Smooth muscle cell (in vitro differentiated cells): ENCODE measurements at regions not wholly inside any gene's neighbourhood (a gene's known extent, or its start where the extent isn't known, plus 50 kb on each side); places are given as distances from the start of the nearest gene placed in this dataset.

Source experiments
- DNase-seq: peaks from one replicate; lab custom pipeline; 2025; ENCODE audit not compliant: unreplicated experiment; lab: John Stamatoyannopoulos, UW
- H2AFZ ChIP-seq: fragments of 200-600 bp; sonication (generic); 2 replicates; pipeline ENCODE4 v1.6.0; 2016; ENCODE audit warnings: antibody characterized with exemption, low read depth, mild to moderate bottlenecking
- H3F3A ChIP-seq: fragments of 200-600 bp; sonication (generic); 2 replicates; pipeline ENCODE4 v1.6.0; 2017; ENCODE audit warnings: antibody characterized with exemption, low read depth
- H3K27ac ChIP-seq: fragments of 200-600 bp; sonication (generic); 2 replicates; pipeline ENCODE4 v1.5.1; 2016; ENCODE audit warnings: low read depth, mild to moderate bottlenecking
- H3K27me3 ChIP-seq: fragments of 200-600 bp; sonication (generic); 2 replicates; pipeline ENCODE4 v1.6.1; 2016; ENCODE audit warnings: low read depth, mild to moderate bottlenecking
- H3K36me3 ChIP-seq: fragments of 200-600 bp; sonication (generic); 2 replicates; pipeline ENCODE4 v1.5.1; 2016; ENCODE audit warnings: low read depth
- H3K4me1 ChIP-seq: fragments of 200-600 bp; sonication (generic); 2 replicates; pipeline ENCODE4 v1.5.1; 2016; ENCODE audit warnings: low read depth
- H3K4me2 ChIP-seq: fragments of 200-600 bp; sonication (generic); 2 replicates; pipeline ENCODE4 v1.6.0; 2016; ENCODE audit warnings: mild to moderate bottlenecking
- H3K4me3 ChIP-seq: fragments of 200-600 bp; sonication (generic); 2 replicates; pipeline ENCODE4 v1.5.1; 2016; ENCODE audit warnings: mild to moderate bottlenecking
- H3K79me2 ChIP-seq: fragments of 200-600 bp; sonication (generic); 2 replicates; pipeline ENCODE4 v1.6.0; 2016; ENCODE audit warnings: low read depth, mild to moderate bottlenecking
- H3K9ac ChIP-seq: fragments of 200-600 bp; sonication (generic); 2 replicates; pipeline ENCODE4 v1.6.0; 2016; ENCODE audit warnings: low read depth
- H3K9me3 ChIP-seq: fragments of 200-600 bp; sonication (generic); replicated peaks from 2 replicates; pipeline ENCODE4 v1.5.1; 2016; ENCODE audit warnings: low read depth
- H4K20me1 ChIP-seq: fragments of 200-600 bp; sonication (generic); 2 replicates; pipeline ENCODE4 v1.6.0; 2016; ENCODE audit warnings: low read depth
- WGBS: methylation state at CpG from one replicate; pipeline ENCODE4 v1.1.7; 2016; ENCODE audit warnings: low lambda C conversion rate; 5-methylcytosine and 5-hydroxymethylcytosine counted together
- TF ChIP-seq, protein P1 (sequence below): fragments of 200-600 bp; sonication (generic); IDR thresholded peaks from 2 replicates; pipeline ENCODE4 v1.5.1; 2017; ENCODE audit warnings: borderline replicate concordance, mild to moderate bottlenecking, antibody characterized with exemption; ENCODE audit not compliant: insufficient read depth, poor library complexity, severe bottlenecking

- Histone ChIP-seq H3K4me2 (no peak overlapping the region), H3K4me1 (no peaks in the 10 kb centered on the region), H3K79me2 (no peaks in the 10 kb centered on the region), H3K4me3 (no peak overlapping the region), H3F3A (no peaks in the 10 kb centered on the region), H3K9me3 (no peaks in the 10 kb centered on the region), H2AFZ (no peak overlapping the region), H3K27me3 (no peaks in the 10 kb centered on the region), H3K36me3 (no peaks in the 10 kb centered on the region), H4K20me1 (no peaks in the 10 kb centered on the region), H3K9ac (no peak overlapping the region), H3K27ac (no peak overlapping the region)
- TF ChIP-seq, protein P1, sequence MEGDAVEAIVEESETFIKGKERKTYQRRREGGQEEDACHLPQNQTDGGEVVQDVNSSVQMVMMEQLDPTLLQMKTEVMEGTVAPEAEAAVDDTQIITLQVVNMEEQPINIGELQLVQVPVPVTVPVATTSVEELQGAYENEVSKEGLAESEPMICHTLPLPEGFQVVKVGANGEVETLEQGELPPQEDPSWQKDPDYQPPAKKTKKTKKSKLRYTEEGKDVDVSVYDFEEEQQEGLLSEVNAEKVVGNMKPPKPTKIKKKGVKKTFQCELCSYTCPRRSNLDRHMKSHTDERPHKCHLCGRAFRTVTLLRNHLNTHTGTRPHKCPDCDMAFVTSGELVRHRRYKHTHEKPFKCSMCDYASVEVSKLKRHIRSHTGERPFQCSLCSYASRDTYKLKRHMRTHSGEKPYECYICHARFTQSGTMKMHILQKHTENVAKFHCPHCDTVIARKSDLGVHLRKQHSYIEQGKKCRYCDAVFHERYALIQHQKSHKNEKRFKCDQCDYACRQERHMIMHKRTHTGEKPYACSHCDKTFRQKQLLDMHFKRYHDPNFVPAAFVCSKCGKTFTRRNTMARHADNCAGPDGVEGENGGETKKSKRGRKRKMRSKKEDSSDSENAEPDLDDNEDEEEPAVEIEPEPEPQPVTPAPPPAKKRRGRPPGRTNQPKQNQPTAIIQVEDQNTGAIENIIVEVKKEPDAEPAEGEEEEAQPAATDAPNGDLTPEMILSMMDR: no peak
- WGBS: 95% methylated on average over 1 of the region's 1 CpG
- DNase-seq: no peak
Observed at GRCh38 chr9:13383855-13384254, 104.4 kb upstream of the MPDZ start.

DNA sequence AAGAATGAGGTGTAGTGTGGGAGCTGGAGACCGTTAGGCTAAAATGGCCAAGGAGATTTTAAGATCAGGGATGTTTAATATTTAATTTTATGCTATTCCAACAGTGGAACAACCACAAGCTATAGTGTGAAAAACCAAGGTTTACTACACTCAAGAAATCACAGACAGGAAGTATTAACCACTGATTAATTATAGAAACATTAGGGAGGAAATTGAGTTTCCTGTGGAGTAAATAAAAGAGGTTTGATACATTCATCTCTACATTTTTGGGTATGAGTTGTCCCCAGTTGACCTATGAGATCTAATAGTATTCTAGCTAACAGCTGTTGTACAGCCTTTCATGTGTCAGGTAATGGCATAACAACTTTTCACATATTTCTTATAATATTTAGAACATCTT lies 103.7 kb upstream of the MPDZ start:
- TF ChIP-seq, protein P1: no peak
- no peak overlapping the region for H2AFZ ChIP-seq
- no peaks in the 10 kb centered on the region for H4K20me1 ChIP-seq
- H3K9me3 ChIP-seq: no peaks in the 10 kb centered on the region
- no peaks in the 10 kb centered on the region for H3K4me1 ChIP-seq
- H3K36me3 ChIP-seq: no peaks in the 10 kb centered on the region
- H3K27ac ChIP-seq: no peak overlapping the region
- H3F3A ChIP-seq: no peaks in the 10 kb centered on the region
- no peak overlapping the region for H3K4me2 ChIP-seq
- WGBS: 90% methylated on average over 1 of the region's 1 CpG
- DNase-seq: no peak
- H3K79me2 ChIP-seq: no peaks in the 10 kb centered on the region
- H3K9ac ChIP-seq: no peak overlapping the region
- no peak overlapping the region for H3K4me3 ChIP-seq
- H3K27me3 ChIP-seq: no peaks in the 10 kb centered on the region

DNA sequence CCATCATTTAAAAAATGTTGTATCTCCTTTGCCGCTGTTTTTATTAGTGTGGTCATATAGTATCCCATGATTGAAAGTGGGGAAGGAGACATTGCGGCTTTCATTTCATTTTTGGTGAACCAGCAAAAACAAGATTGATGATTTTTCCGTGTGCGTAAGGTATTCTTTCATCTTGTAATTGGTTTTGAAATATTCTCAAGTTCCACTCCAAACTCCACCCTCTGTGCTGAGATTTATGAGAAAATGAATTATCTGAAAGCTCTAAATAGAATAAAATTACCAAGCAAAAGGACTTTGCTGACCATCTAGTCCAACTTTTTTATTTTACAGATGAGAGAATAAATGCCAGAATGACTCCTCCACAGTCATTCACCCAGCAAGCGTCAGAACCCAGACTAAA lies 103.1 kb upstream of the MPDZ start:
- no peaks in the 10 kb centered on the region for H3K36me3 ChIP-seq
- H3K9me3 ChIP-seq: no peaks in the 10 kb centered on the region
- no peaks in the 10 kb centered on the region for H3K4me1 ChIP-seq
- no peak overlapping the region for H3K9ac ChIP-seq
- TF ChIP-seq, protein P1: no peak
- no peak for DNase-seq
- no peaks in the 10 kb centered on the region for H3K27me3 ChIP-seq
- no peak overlapping the region for H3K27ac ChIP-seq
- H3K4me2 ChIP-seq: no peak overlapping the region
- no peaks in the 10 kb centered on the region for H4K20me1 ChIP-seq
- H3K79me2 ChIP-seq: no peaks in the 10 kb centered on the region
- H3F3A ChIP-seq: no peaks in the 10 kb centered on the region
- H2AFZ ChIP-seq: no peak overlapping the region
- H3K4me3 ChIP-seq: no peak overlapping the region
- 93% methylated on average over 5 of the region's 5 CpGs for WGBS

GRCh38 chr9:13380903-13381302 lies 101.4 kb upstream of the MPDZ start:
- Histone ChIP-seq H2AFZ (no peak overlapping the region), H3K36me3 (no peaks in the 10 kb centered on the region), H3K27me3 (no peaks in the 10 kb centered on the region), H3K4me3 (no peak overlapping the region), H4K20me1 (no peaks in the 10 kb centered on the region), H3F3A (no peaks in the 10 kb centered on the region), H3K79me2 (no peaks in the 10 kb centered on the region), H3K4me1 (no peaks in the 10 kb centered on the region), H3K4me2 (no peak overlapping the region), H3K9me3 (no peaks in the 10 kb centered on the region), H3K9ac (no peak overlapping the region), H3K27ac (no peak overlapping the region)
- 91% methylated on average over 3 of the region's 3 CpGs for WGBS
- DNase-seq: no peak
- TF ChIP-seq, protein P1: no peak
